Keratinocyte (primary cell): ENCODE measurements at regions not wholly inside any gene's neighbourhood (a gene's known extent, or its start where the extent isn't known, plus 50 kb on each side); places are given as distances from the start of the nearest gene placed in this dataset.

Experiments used
- DNase-seq: peaks from one replicate; pipeline ENCODE4 v3.0.0-alpha.2; 2011; ENCODE audit warnings: low read depth, missing footprints, low spot score
- FAIRE-seq: peaks from 2 replicates; lab custom pipeline; 2011; peaks lifted over from hg19 to GRCh38; lab: Jason Lieb, UNC
- H2AFZ ChIP-seq: 2 replicates; pipeline ENCODE4 v1.6.0; 2012; ENCODE audit warnings: low read length, control low read depth, inconsistent platforms; ENCODE audit not compliant: control insufficient read depth
- H3K27ac ChIP-seq: 2 replicates; pipeline ENCODE4 v1.5.1; 2011; ENCODE audit warnings: low read length; ENCODE audit not compliant: control insufficient read depth, insufficient read depth
- H3K27me3 ChIP-seq: 3 replicates; pipeline ENCODE4 v1.6.0; 2011; ENCODE audit warnings: low read length; ENCODE audit not compliant: control insufficient read depth, insufficient read depth; ENCODE audit errors: extremely low read depth
- H3K36me3 ChIP-seq, 2 experiments: 2 replicates in 1 of 2; 3 replicates in 1 of 2; pipeline ENCODE4 v1.5.1; 2011; ENCODE audit warnings: low read length in 2 of 2, mild to moderate bottlenecking in 1 of 2; ENCODE audit not compliant: control insufficient read depth in 2 of 2, insufficient read depth in 2 of 2; ENCODE audit errors: extremely low read depth in 1 of 2
- H3K4me1 ChIP-seq: 3 replicates; pipeline ENCODE4 v1.5.1; 2011; ENCODE audit warnings: low read length; ENCODE audit not compliant: control insufficient read depth, insufficient read depth; ENCODE audit errors: extremely low read depth
- H3K4me2 ChIP-seq: 3 replicates; pipeline ENCODE4 v1.6.0; 2011; ENCODE audit warnings: low read depth, low read length; ENCODE audit not compliant: control insufficient read depth, insufficient read depth; ENCODE audit errors: extremely low read depth
- H3K4me3 ChIP-seq, 3 experiments: fragments of 200-600 bp in 1 of 3; sonication (generic) in 1 of 3; 2 replicates in 2 of 3; 3 replicates in 1 of 3; pipeline ENCODE4 v1.5.1; 2011 to 2016; ENCODE audit warnings: low read length in 3 of 3, mild to moderate bottlenecking in 3 of 3, control low read depth in 2 of 3, inconsistent platforms in 1 of 3, low read depth in 1 of 3, mixed read lengths in 1 of 3, mixed run types in 1 of 3, moderate library complexity in 1 of 3; ENCODE audit not compliant: control insufficient read depth in 2 of 3, insufficient read depth in 2 of 3; ENCODE audit errors: extremely low read depth in 1 of 3
- H3K79me2 ChIP-seq: 2 replicates; pipeline ENCODE4 v1.6.0; 2012; ENCODE audit warnings: low read length; ENCODE audit not compliant: control insufficient read depth, insufficient read depth
- H3K9ac ChIP-seq: 3 replicates; pipeline ENCODE4 v1.6.0; 2011; ENCODE audit warnings: low read length; ENCODE audit not compliant: control insufficient read depth, insufficient read depth; ENCODE audit errors: extremely low read depth
- H3K9me1 ChIP-seq: 3 replicates; pipeline ENCODE4 v1.6.0; 2011; ENCODE audit warnings: low read length; ENCODE audit not compliant: control insufficient read depth, insufficient read depth; ENCODE audit errors: extremely low read depth
- H3K9me3 ChIP-seq: 2 replicates; pipeline ENCODE4 v1.5.1; 2012; ENCODE audit warnings: low read depth, low read length; ENCODE audit not compliant: control insufficient read depth
- H4K20me1 ChIP-seq: 3 replicates; pipeline ENCODE4 v1.6.0; 2011; ENCODE audit warnings: low read length; ENCODE audit not compliant: control insufficient read depth, insufficient read depth; ENCODE audit errors: extremely low read depth
- EZH2 ChIP-seq: IDR thresholded peaks from one replicate; pipeline ENCODE4 v1.6.1; 2012; ENCODE audit warnings: inconsistent platforms, mild to moderate bottlenecking, low read length, moderate library complexity
- dilution Hi-C: fragments of 300-500 bp; cut with MboI; formaldehyde crosslinking; loops from one replicate; pipeline ENCODE4 v1.7.0; 2020; ENCODE audit warnings: low sequenced_read_pairs; ENCODE audit not compliant: extremely low pct_ligation_motif_present
- TF ChIP-seq, protein P1 (sequence below), 3 experiments: IDR thresholded peaks in 1 of 3; conservative IDR thresholded peaks in 1 of 3; optimal IDR thresholded peaks in 1 of 3; 2 replicates in 2 of 3; 3 replicates in 1 of 3; pipeline versions ENCODE3 to v1.5.1; 2011; ENCODE audit warnings: low read length in 3 of 3, mild to moderate bottlenecking in 3 of 3, moderate library complexity in 2 of 3, control low read depth in 1 of 3, inconsistent platforms in 1 of 3; ENCODE audit not compliant: insufficient read depth in 2 of 3; ENCODE audit errors: extremely low read depth in 1 of 3

DNA sequence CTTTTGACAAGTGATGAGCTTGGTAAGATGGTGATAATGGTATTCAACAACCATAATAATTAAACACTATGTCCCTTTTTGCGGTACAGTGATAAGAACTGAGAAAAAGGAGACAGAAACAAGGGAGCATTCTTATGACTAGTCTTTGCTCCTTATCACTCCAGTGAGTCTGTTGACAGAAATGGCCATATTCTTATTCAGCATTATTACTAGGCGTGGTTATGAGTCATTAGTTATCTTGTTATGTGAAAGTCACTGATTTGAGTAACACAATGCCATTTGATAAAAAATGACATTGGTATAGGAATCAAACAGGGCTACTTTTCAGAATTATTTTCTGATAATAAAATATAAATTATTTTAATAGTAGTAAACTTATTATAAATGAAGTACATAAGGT lies 193.5 kb downstream of the C3orf38 start:
- Histone ChIP-seq H4K20me1 (no peaks in the 10 kb centered on the region), H3K27me3 (no peaks in the 10 kb centered on the region), H3K9ac (no peak overlapping the region), H3K36me3 (no peaks in the 10 kb centered on the region), H3K4me1 (no peaks in the 10 kb centered on the region), H2AFZ (no peak overlapping the region), H3K4me2 (no peak overlapping the region), H3K9me3 (no peaks in the 10 kb centered on the region), H3K9me1 (no peaks in the 10 kb centered on the region), H3K4me3 (no peak overlapping the region), H3K27ac (no peak overlapping the region), H3K79me2 (no peaks in the 10 kb centered on the region)
- DNase-seq: no peak
- TF ChIP-seq, protein P1, sequence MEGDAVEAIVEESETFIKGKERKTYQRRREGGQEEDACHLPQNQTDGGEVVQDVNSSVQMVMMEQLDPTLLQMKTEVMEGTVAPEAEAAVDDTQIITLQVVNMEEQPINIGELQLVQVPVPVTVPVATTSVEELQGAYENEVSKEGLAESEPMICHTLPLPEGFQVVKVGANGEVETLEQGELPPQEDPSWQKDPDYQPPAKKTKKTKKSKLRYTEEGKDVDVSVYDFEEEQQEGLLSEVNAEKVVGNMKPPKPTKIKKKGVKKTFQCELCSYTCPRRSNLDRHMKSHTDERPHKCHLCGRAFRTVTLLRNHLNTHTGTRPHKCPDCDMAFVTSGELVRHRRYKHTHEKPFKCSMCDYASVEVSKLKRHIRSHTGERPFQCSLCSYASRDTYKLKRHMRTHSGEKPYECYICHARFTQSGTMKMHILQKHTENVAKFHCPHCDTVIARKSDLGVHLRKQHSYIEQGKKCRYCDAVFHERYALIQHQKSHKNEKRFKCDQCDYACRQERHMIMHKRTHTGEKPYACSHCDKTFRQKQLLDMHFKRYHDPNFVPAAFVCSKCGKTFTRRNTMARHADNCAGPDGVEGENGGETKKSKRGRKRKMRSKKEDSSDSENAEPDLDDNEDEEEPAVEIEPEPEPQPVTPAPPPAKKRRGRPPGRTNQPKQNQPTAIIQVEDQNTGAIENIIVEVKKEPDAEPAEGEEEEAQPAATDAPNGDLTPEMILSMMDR (optimal IDR thresholded peaks at IDR 0.05 in 1 of 3, IDR thresholded peaks at IDR 0.05 in 1 of 3, conservative IDR thresholded peaks at IDR 0.05 in 1 of 3; ENCODE audit: extremely low read depth in 1 of 3, insufficient read depth in 2 of 3, low read length in 3 of 3): no peak
- no peak for TF ChIP-seq EZH2
- no peak for FAIRE-seq
- dilution Hi-C loops: no loop called here

GRCh38 chr3:88346643-88347042 lies 196.9 kb downstream of the C3orf38 start:
- TF ChIP-seq, protein P1 (optimal IDR thresholded peaks at IDR 0.05 in 1 of 3, IDR thresholded peaks at IDR 0.05 in 1 of 3, conservative IDR thresholded peaks at IDR 0.05 in 1 of 3; ENCODE audit: extremely low read depth in 1 of 3, insufficient read depth in 2 of 3, low read length in 3 of 3): no peak
- TF ChIP-seq EZH2: no peak
- dilution Hi-C loops: no loop called here
- Histone ChIP-seq H4K20me1 (no peaks in the 10 kb centered on the region), H3K9ac (no peak overlapping the region), H3K4me2 (no peak overlapping the region), H3K27ac (no peak overlapping the region), H3K27me3 (no peaks in the 10 kb centered on the region), H3K4me3 (no peak overlapping the region), H3K36me3 (no peaks in the 10 kb centered on the region), H3K9me1 (no peaks in the 10 kb centered on the region), H3K9me3 (no peaks in the 10 kb centered on the region), H3K79me2 (no peaks in the 10 kb centered on the region), H2AFZ (no peak overlapping the region), H3K4me1 (no peaks in the 10 kb centered on the region)
- FAIRE-seq (no peak), DNase-seq (no peak)
